K562 (cell line): ENCODE measurements at regions not wholly inside any gene's neighbourhood (a gene's known extent, or its start where the extent isn't known, plus 50 kb on each side); places are given as distances from the start of the nearest gene placed in this dataset.

Source experiments
- ATAC-seq: fragments of 200-7000 bp; cut with Tn5 transposase; 3 replicates; pipeline ENCODE4 v1.9.1; 2020; ENCODE audit warnings: moderate library complexity
- BruUV-seq: library from RNA; stranded (reverse); fragments of 400-500 nt; replicated peaks from 2 replicates; lab custom pipeline; 2021; lab: Mats Ljungman, UMichigan
- CTCF ChIA-PET: fragments of 300-600 bp; formaldehyde crosslinking; extraction: SDS; loops from one replicate; lab custom pipeline; 2021; ENCODE audit warnings: low intra/inter-chr PET ratio; lab: Yijun Ruan, JAX
- POLR2A ChIA-PET: fragments of 300-600, 350-650 bp; sonication (Branson Sonifier 250); formaldehyde crosslinking; extraction: SDS; loops from one replicate; lab custom pipeline; 2021; ENCODE audit warnings: antibody characterized with exemption, inconsistent platforms; lab: Yijun Ruan, JAX
- DNase-seq, 4 experiments: peaks; one replicate each; pipeline versions ENCODE4 v3.0.0 to v3.0.0-alpha.2; 2011 to 2018; ENCODE audit warnings: low spot score in 3 of 4, mixed read lengths in 3 of 4; ENCODE audit errors: extremely low read depth in 1 of 4
- FAIRE-seq: peaks from 2 replicates; lab custom pipeline; 2011; peaks lifted over from hg19 to GRCh38; lab: Jason Lieb, UNC
- H2AFZ ChIP-seq: 2 replicates; pipeline ENCODE4 v1.6.0; 2011; ENCODE audit warnings: low read depth, low read length, control low read depth, inconsistent platforms
- H3K27ac ChIP-seq: fragments of 200-600 bp; 3 replicates; pipeline ENCODE4 v1.8.0; 2011; ENCODE audit warnings: low read depth, mild to moderate bottlenecking, control low read depth, inconsistent platforms, low read length, moderate library complexity, mixed read lengths; ENCODE audit errors: extremely low read depth
- H3K27me3 ChIP-seq, 2 experiments: fragments of 300-600 bp in 1 of 2; 2 replicates in 1 of 2; 3 replicates in 1 of 2; pipeline versions ENCODE4 v1.6.0 to v1.8.0; 2011; ENCODE audit warnings: inconsistent platforms in 2 of 2, low read length in 2 of 2, mild to moderate bottlenecking in 1 of 2, mixed read lengths in 1 of 2, moderate library complexity in 1 of 2; ENCODE audit not compliant: control insufficient read depth in 2 of 2, insufficient read depth in 2 of 2
- H3K36me3 ChIP-seq: fragments of 300-600 bp; 3 replicates; pipeline ENCODE4 v1.8.0; 2011; ENCODE audit warnings: mild to moderate bottlenecking, low read length, inconsistent platforms; ENCODE audit not compliant: control insufficient read depth, insufficient read depth
- H3K4me1 ChIP-seq, 2 experiments: fragments of 200-600 bp in 1 of 2; replicated peaks in 1 of 2; 2 replicates in 1 of 2; 3 replicates in 1 of 2; pipeline versions ENCODE4 v1.5.1 to v1.8.0; 2011; ENCODE audit warnings: inconsistent platforms in 2 of 2, low read length in 2 of 2, mild to moderate bottlenecking in 1 of 2, mixed read lengths in 1 of 2, moderate library complexity in 1 of 2; ENCODE audit not compliant: control insufficient read depth in 2 of 2, insufficient read depth in 2 of 2
- H3K4me2 ChIP-seq: 2 replicates; pipeline ENCODE4 v1.6.1; 2011; ENCODE audit warnings: low read length, control low read depth, inconsistent platforms, mixed read lengths; ENCODE audit not compliant: insufficient read depth
- H3K4me3 ChIP-seq: fragments of 200-600 bp; sonication (generic), shearing (Covaris generic); 2 replicates; pipeline ENCODE4 v1.5.1; 2016; ENCODE audit warnings: control low read depth, inconsistent platforms
- H3K79me2 ChIP-seq: fragments of 200-600 bp; 3 replicates; pipeline ENCODE4 v1.8.0; 2011; ENCODE audit warnings: low read length, inconsistent platforms; ENCODE audit not compliant: control insufficient read depth, insufficient read depth
- H3K9ac ChIP-seq, 2 experiments: 2 replicates each; pipeline versions ENCODE4 v1.6.0 to v1.6.1; 2011; ENCODE audit warnings: low read depth in 2 of 2, low read length in 2 of 2, control low read depth in 1 of 2, inconsistent platforms in 1 of 2, mild to moderate bottlenecking in 1 of 2, mixed read lengths in 1 of 2; ENCODE audit not compliant: insufficient read depth in 1 of 2
- H3K9me1 ChIP-seq: one replicate; pipeline ENCODE4 v1.6.0; 2011; ENCODE audit warnings: inconsistent platforms, mild to moderate bottlenecking, low read length, moderate library complexity; ENCODE audit not compliant: control insufficient read depth, insufficient read depth
- H3K9me3 ChIP-seq: replicated peaks from 2 replicates; pipeline ENCODE4 v1.5.1; 2011; ENCODE audit warnings: low read depth, low read length, inconsistent platforms; ENCODE audit not compliant: control insufficient read depth, insufficient read depth
- H4K20me1 ChIP-seq: replicated peaks from 2 replicates; pipeline ENCODE4 v1.6.1; 2011; ENCODE audit warnings: low read length, inconsistent platforms, mixed read lengths; ENCODE audit not compliant: control insufficient read depth, insufficient read depth
- ARID2 ChIP-seq: fragments of 450-650 bp; IDR thresholded peaks from 2 replicates; pipeline ENCODE4 v1.6.1; 2017; ENCODE audit warnings: antibody characterized with exemption, mild to moderate bottlenecking
- EP400 ChIP-seq: fragments of 450-650 bp; IDR thresholded peaks from 2 replicates; pipeline ENCODE4 v1.6.1; 2017; ENCODE audit warnings: antibody characterized with exemption, mild to moderate bottlenecking, moderate library complexity
- FOXM1 ChIP-seq, 2 experiments: fragments of 450-650 bp in 1 of 2; sonication (generic) in 1 of 2; formaldehyde crosslinking in 1 of 2; IDR thresholded peaks; 2 replicates each; pipeline versions ENCODE4 v1.6.1 to v1.9.0; 2017 to 2022; ENCODE audit warnings: low read depth in 2 of 2, mild to moderate bottlenecking in 2 of 2, missing genetic modification reagents in 1 of 2, moderate library complexity in 1 of 2
- HMG20A ChIP-seq: fragments of 450-650 bp; formaldehyde crosslinking; conservative IDR thresholded peaks from 2 replicates; pipeline ENCODE4 v1.4.0; 2020; ENCODE audit warnings: mild to moderate bottlenecking, mixed read lengths
- L3MBTL2 ChIP-seq: fragments of 450-650 bp; IDR thresholded peaks from 2 replicates; pipeline ENCODE4 v1.6.1; 2016; ENCODE audit warnings: mild to moderate bottlenecking, moderate library complexity
- MCM5 ChIP-seq: fragments of 450-650 bp; IDR thresholded peaks from 2 replicates; pipeline ENCODE4 v1.6.1; 2016; ENCODE audit warnings: low read depth
- NR4A1 ChIP-seq, 2 experiments: fragments of 250-450 bp in 1 of 2; fragments of 450-650 bp in 1 of 2; sonication (Bioruptor Pico) in 1 of 2; IDR thresholded peaks; 2 replicates each; pipeline versions ENCODE4 v1.4.0 to v1.6.1; 2016 to 2020; ENCODE audit warnings: mild to moderate bottlenecking in 2 of 2, missing compliant biosample characterization in 1 of 2, missing genetic modification characterization in 1 of 2, moderate library complexity in 1 of 2
- POLR2A ChIP-seq: fragments of 450-650 bp; conservative IDR thresholded peaks from 2 replicates; pipeline ENCODE4 v1.6.1; 2016
- RBM34 ChIP-seq: fragments of 200-400 bp; formaldehyde crosslinking; IDR thresholded peaks from 2 replicates; pipeline ENCODE4 v1.6.1; 2018; ENCODE audit warnings: low read length, borderline replicate concordance; ENCODE audit not compliant: insufficient read depth
- TBL1XR1 ChIP-seq, 2 experiments: IDR thresholded peaks; 2 replicates each; pipeline ENCODE4 v1.6.1; 2012; ENCODE audit warnings: improper control_type of control experiment in 2 of 2, low read length in 2 of 2, mild to moderate bottlenecking in 1 of 2
- ZNF311 ChIP-seq: fragments of 250-450 bp; sonication (Bioruptor Pico); IDR thresholded peaks from 2 replicates; pipeline ENCODE4 v1.4.0; 2020; ENCODE audit warnings: mild to moderate bottlenecking, moderate library complexity
- ZNF347 ChIP-seq: fragments of 450-650 bp; formaldehyde crosslinking; IDR thresholded peaks from 2 replicates; pipeline ENCODE4 v1.4.0; 2020; ENCODE audit warnings: low read depth, mild to moderate bottlenecking, moderate library complexity
- in situ Hi-C: fragments of 300-500 bp; cut with MboI; formaldehyde crosslinking; loops from 4 replicates; pipeline ENCODE4 v1.15.0; 2018; ENCODE audit warnings: inconsistent platforms, mixed read lengths
- intact Hi-C: fragments of 100-400 bp; cut with micrococcal nuclease; formaldehyde crosslinking; loops from 2 replicates; pipeline ENCODE4 v1.14.2; 2022
- TF ChIP-seq, protein P1 (sequence below): sonication (generic); formaldehyde crosslinking; IDR thresholded peaks from 2 replicates; pipeline ENCODE4 v1.8.0; 2023; ENCODE audit warnings: missing genetic modification reagents, mild to moderate bottlenecking, borderline replicate concordance
- TF ChIP-seq, protein P2 (sequence below): sonication (generic); formaldehyde crosslinking; IDR thresholded peaks from 2 replicates; pipeline ENCODE4 v1.8.0; 2022; ENCODE audit warnings: missing genetic modification reagents, mild to moderate bottlenecking, moderate library complexity, borderline replicate concordance

DNA sequence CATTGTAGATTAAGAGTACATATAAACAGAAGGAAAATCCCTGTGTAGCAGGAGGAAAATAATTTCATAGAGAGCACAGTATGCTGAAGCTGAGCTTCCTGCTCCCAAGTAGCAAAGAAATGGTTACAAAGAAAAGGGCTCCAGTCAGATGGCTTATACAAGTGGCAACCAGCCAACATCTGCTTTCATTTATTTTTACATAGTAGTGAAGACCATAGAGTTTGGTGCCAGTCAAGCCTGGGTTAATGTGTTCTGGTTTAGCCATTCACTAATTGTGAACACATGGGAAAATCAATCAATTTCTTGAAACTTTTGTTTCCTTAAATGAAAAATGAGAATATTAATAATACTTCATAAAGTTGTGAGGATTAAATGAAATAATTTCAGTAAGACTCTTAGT, 111.3 kb upstream of the ELOVL6 start:
- Histone ChIP-seq H3K9me1 (no peaks in the 10 kb centered on the region), H3K27ac (no peak overlapping the region), H3K4me3 (no peak overlapping the region), H4K20me1 (no peaks in the 10 kb centered on the region), H2AFZ (no peak overlapping the region), H3K9me3 (no peaks in the 10 kb centered on the region), H3K4me1 (no peaks in the 10 kb centered on the region), H3K9ac (no peak overlapping the region), H3K4me2 (no peak overlapping the region), H3K36me3 (no peaks in the 10 kb centered on the region), H3K79me2 (no peaks in the 10 kb centered on the region), H3K27me3 (no peaks in the 10 kb centered on the region; a peak in 1 of 5 replicates)
- POLR2A ChIA-PET: no interaction called here
- CTCF ChIA-PET: no interaction called here
- no peak for ATAC-seq
- no peak for DNase-seq
- BruUV-seq: no TSS peak
- intact Hi-C loops (no loop called here), in situ Hi-C loops (loop anchor here (10.0 to 25.0 kb wide), 2 partner anchors 195 to 1728 kb away; no protein-coding TSS in a partner anchor)
- TF ChIP-seq ZNF311 (no peak), EP400 (no peak), L3MBTL2 (no peak), RBM34 (no peak), NR4A1 (CRISPR knock-in tag; IDR thresholded peaks at IDR 0.05) (no peak), NR4A1 (tag; IDR thresholded peaks at IDR 0.05) (no peak), FOXM1 (IDR thresholded peaks at IDR 0.05; ENCODE audit: low read depth) (no peak), FOXM1 (CRISPR knock-in tag; IDR thresholded peaks at IDR 0.05; ENCODE audit: low read depth) (no peak), TBL1XR1 (IDR thresholded peaks at IDR 0.05; ENCODE audit: low read length in 2 of 2) (no peak), HMG20A (no peak), ARID2 (no peak), POLR2A (no peak), ZNF347 (CRISPR knock-in tag) (no peak), MCM5 (no peak)
- TF ChIP-seq, protein P1, sequence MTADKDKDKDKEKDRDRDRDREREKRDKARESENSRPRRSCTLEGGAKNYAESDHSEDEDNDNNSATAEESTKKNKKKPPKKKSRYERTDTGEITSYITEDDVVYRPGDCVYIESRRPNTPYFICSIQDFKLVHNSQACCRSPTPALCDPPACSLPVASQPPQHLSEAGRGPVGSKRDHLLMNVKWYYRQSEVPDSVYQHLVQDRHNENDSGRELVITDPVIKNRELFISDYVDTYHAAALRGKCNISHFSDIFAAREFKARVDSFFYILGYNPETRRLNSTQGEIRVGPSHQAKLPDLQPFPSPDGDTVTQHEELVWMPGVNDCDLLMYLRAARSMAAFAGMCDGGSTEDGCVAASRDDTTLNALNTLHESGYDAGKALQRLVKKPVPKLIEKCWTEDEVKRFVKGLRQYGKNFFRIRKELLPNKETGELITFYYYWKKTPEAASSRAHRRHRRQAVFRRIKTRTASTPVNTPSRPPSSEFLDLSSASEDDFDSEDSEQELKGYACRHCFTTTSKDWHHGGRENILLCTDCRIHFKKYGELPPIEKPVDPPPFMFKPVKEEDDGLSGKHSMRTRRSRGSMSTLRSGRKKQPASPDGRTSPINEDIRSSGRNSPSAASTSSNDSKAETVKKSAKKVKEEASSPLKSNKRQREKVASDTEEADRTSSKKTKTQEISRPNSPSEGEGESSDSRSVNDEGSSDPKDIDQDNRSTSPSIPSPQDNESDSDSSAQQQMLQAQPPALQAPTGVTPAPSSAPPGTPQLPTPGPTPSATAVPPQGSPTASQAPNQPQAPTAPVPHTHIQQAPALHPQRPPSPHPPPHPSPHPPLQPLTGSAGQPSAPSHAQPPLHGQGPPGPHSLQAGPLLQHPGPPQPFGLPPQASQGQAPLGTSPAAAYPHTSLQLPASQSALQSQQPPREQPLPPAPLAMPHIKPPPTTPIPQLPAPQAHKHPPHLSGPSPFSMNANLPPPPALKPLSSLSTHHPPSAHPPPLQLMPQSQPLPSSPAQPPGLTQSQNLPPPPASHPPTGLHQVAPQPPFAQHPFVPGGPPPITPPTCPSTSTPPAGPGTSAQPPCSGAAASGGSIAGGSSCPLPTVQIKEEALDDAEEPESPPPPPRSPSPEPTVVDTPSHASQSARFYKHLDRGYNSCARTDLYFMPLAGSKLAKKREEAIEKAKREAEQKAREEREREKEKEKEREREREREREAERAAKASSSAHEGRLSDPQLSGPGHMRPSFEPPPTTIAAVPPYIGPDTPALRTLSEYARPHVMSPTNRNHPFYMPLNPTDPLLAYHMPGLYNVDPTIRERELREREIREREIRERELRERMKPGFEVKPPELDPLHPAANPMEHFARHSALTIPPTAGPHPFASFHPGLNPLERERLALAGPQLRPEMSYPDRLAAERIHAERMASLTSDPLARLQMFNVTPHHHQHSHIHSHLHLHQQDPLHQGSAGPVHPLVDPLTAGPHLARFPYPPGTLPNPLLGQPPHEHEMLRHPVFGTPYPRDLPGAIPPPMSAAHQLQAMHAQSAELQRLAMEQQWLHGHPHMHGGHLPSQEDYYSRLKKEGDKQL: no peak
- TF ChIP-seq, protein P2, sequence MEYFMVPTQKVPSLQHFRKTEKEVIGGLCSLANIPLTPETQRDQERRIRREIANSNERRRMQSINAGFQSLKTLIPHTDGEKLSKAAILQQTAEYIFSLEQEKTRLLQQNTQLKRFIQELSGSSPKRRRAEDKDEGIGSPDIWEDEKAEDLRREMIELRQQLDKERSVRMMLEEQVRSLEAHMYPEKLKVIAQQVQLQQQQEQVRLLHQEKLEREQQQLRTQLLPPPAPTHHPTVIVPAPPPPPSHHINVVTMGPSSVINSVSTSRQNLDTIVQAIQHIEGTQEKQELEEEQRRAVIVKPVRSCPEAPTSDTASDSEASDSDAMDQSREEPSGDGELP (CRISPR knock-in tag): no peak
- FAIRE-seq: no peak
